CD4-positive, alpha-beta memory T cell (primary cell): ENCODE measurements at regions not wholly inside any gene's neighbourhood (a gene's known extent, or its start where the extent isn't known, plus 50 kb on each side); places are given as distances from the start of the nearest gene placed in this dataset.

Experiments
- CTCF ChIA-PET: fragments of 350-600 bp; sonication (Branson Sonifier 250); formaldehyde crosslinking; loops from one replicate; lab custom pipeline; 2021; ENCODE audit warnings: inconsistent platforms; ENCODE audit not compliant: partially characterized antibody; lab: Charles Lee
- POLR2A ChIA-PET: fragments of 350-600 bp; sonication (Branson Sonifier 250); formaldehyde crosslinking; loops from one replicate; lab custom pipeline; 2021; ENCODE audit not compliant: partially characterized antibody; lab: Charles Lee
- DNase-seq, 5 donors: peaks; one replicate each; pipeline versions ENCODE4 v3.0.0 to v3.0.0-alpha.2; 2020 to 2022; ENCODE audit warnings: mixed read lengths in 1 of 5
- H3K27ac ChIP-seq: one replicate; pipeline ENCODE4 v1.7.0; 2013; ENCODE audit warnings: low read depth, low read length
- H3K27me3 ChIP-seq: 2 replicates; pipeline ENCODE4 v1.7.0; 2013; ENCODE audit warnings: mild to moderate bottlenecking, low read length, moderate library complexity; ENCODE audit not compliant: insufficient read depth
- H3K36me3 ChIP-seq: 2 replicates; pipeline ENCODE4 v1.7.0; 2013; ENCODE audit warnings: mild to moderate bottlenecking, low read length, moderate library complexity; ENCODE audit not compliant: insufficient read depth
- H3K4me1 ChIP-seq: 2 replicates; pipeline ENCODE4 v1.7.0; 2013; ENCODE audit warnings: mild to moderate bottlenecking, low read length, moderate library complexity; ENCODE audit not compliant: insufficient read depth
- H3K4me3 ChIP-seq, 2 donors: one replicate each; pipeline ENCODE4 v1.7.0; 2013; ENCODE audit warnings: low read length in 2 of 2, mild to moderate bottlenecking in 1 of 2
- H3K9me3 ChIP-seq, 2 donors: one replicate each; pipeline ENCODE4 v1.7.0; 2013; ENCODE audit warnings: low read length in 2 of 2, control low read depth in 1 of 2; ENCODE audit not compliant: control insufficient read depth in 1 of 2
- H3K27ac Mint-ChIP-seq, 7 donors: one replicate each; pipeline ENCODE4 v1.8.0; 2020 to 2021; ENCODE audit warnings: mixed read lengths in 7 of 7, mild to moderate bottlenecking in 6 of 7, inconsistent platforms in 3 of 7, moderate library complexity in 3 of 7
- H3K27me3 Mint-ChIP-seq, 2 donors: one replicate each; pipeline ENCODE4 v1.8.0; 2020 to 2021; ENCODE audit warnings: mixed read lengths in 2 of 2
- H3K36me3 Mint-ChIP-seq, 2 donors: one replicate each; pipeline ENCODE4 v1.8.0; 2020 to 2021; ENCODE audit warnings: mixed read lengths in 2 of 2, inconsistent platforms in 1 of 2, mild to moderate bottlenecking in 1 of 2
- H3K4me1 Mint-ChIP-seq, 4 donors: one replicate each; pipeline ENCODE4 v1.8.0; 2020 to 2021; ENCODE audit warnings: mixed read lengths in 4 of 4, mild to moderate bottlenecking in 1 of 4
- H3K4me3 Mint-ChIP-seq, 8 donors: one replicate each; pipeline ENCODE4 v1.8.0; 2020 to 2021; ENCODE audit warnings: mixed read lengths in 8 of 8, mild to moderate bottlenecking in 7 of 8, moderate library complexity in 6 of 8, inconsistent platforms in 3 of 8
- H3K9me3 Mint-ChIP-seq, 8 donors: one replicate each; pipeline ENCODE4 v1.8.0; 2020 to 2021; ENCODE audit warnings: mixed read lengths in 8 of 8, mild to moderate bottlenecking in 5 of 8, inconsistent platforms in 3 of 8, moderate library complexity in 1 of 8
- intact Hi-C: fragments of 100-400 bp; cut with micrococcal nuclease; formaldehyde crosslinking; loops from one replicate; pipeline ENCODE4 v1.15.1; 2023

GRCh38 chr12:53849656-53850055 lies 89.0 kb upstream of the HOXC13 start:
- no peak overlapping the region for H3K27ac Mint-ChIP-seq
- no peak for DNase-seq
- CTCF ChIA-PET, result no interaction called here
- H3K36me3 Mint-ChIP-seq, result no peaks in the 10 kb centered on the region
- peaks cover 24 to 42% of the 10 kb centered on the region in 2 donors for H3K27me3 Mint-ChIP-seq
- no peaks in the 10 kb centered on the region for H3K4me1 ChIP-seq
- no peaks in the 10 kb centered on the region for H3K36me3 ChIP-seq
- no peaks in the 10 kb centered on the region for H3K9me3 ChIP-seq
- H3K4me3 Mint-ChIP-seq, result no peak overlapping the region
- no peaks in the 10 kb centered on the region for H3K27me3 ChIP-seq
- intact Hi-C loops, result no loop called here
- H3K4me3 ChIP-seq, result no peak overlapping the region
- H3K27ac ChIP-seq, result no peak overlapping the region
- H3K9me3 Mint-ChIP-seq, result no peaks in the 10 kb centered on the region
- H3K4me1 Mint-ChIP-seq, result no peaks in the 10 kb centered on the region
- POLR2A ChIA-PET, result no interaction called here

GRCh38 chr12:53852061-53852460 lies 86.6 kb upstream of the HOXC13 start:
- H3K36me3 ChIP-seq, result no peaks in the 10 kb centered on the region
- POLR2A ChIA-PET, result no interaction called here
- Mint-ChIP-seq H3K27ac (no peak overlapping the region), H3K9me3 (no peaks in the 10 kb centered on the region), H3K36me3 (no peaks in the 10 kb centered on the region), H3K27me3 (peaks cover 19 to 38% of the 10 kb centered on the region in 2 donors), H3K4me3 (no peak overlapping the region), H3K4me1 (no peaks in the 10 kb centered on the region)
- intact Hi-C loops, result no loop called here
- DNase-seq, result no peak
- H3K27me3 ChIP-seq, result no peaks in the 10 kb centered on the region
- no peaks in the 10 kb centered on the region for H3K9me3 ChIP-seq
- H3K27ac ChIP-seq, result no peak overlapping the region
- no peaks in the 10 kb centered on the region for H3K4me1 ChIP-seq
- H3K4me3 ChIP-seq, result no peak overlapping the region
- CTCF ChIA-PET, result no interaction called here

GRCh38 chr12:53852992-53853391 lies 85.6 kb upstream of the HOXC13 start:
- Mint-ChIP-seq H3K27me3 (peaks cover 16 to 34% of the 10 kb centered on the region in 2 donors), H3K4me3 (no peak overlapping the region), H3K4me1 (no peaks in the 10 kb centered on the region), H3K36me3 (no peaks in the 10 kb centered on the region), H3K9me3 (no peaks in the 10 kb centered on the region), H3K27ac (no peak overlapping the region)
- Histone ChIP-seq H3K4me3 (no peak overlapping the region), H3K9me3 (no peaks in the 10 kb centered on the region), H3K36me3 (no peaks in the 10 kb centered on the region), H3K27me3 (no peaks in the 10 kb centered on the region), H3K4me1 (no peaks in the 10 kb centered on the region), H3K27ac (no peak overlapping the region)
- no peak for DNase-seq
- POLR2A ChIA-PET, result no interaction called here
- CTCF ChIA-PET, result interaction anchor here (0.6 kb wide), 1 partner anchor 90 kb away, joined by 3 read pairs; no protein-coding TSS in a partner anchor
- intact Hi-C loops, result no loop called here

- Histone ChIP-seq H3K27ac (no peak overlapping the region), H3K36me3 (no peaks in the 10 kb centered on the region), H3K4me1 (no peaks in the 10 kb centered on the region), H3K27me3 (no peaks in the 10 kb centered on the region), H3K4me3 (no peak overlapping the region), H3K9me3 (no peaks in the 10 kb centered on the region)
- ChIA-PET CTCF (no interaction called here), POLR2A (no interaction called here)
- intact Hi-C loops, result no loop called here
- no peak overlapping the region for H3K27ac Mint-ChIP-seq
- no peaks in the 10 kb centered on the region for H3K4me1 Mint-ChIP-seq
- H3K9me3 Mint-ChIP-seq, result no peaks in the 10 kb centered on the region
- H3K4me3 Mint-ChIP-seq, result no peak overlapping the region
- H3K36me3 Mint-ChIP-seq, result no peaks in the 10 kb centered on the region
- H3K27me3 Mint-ChIP-seq, result peaks cover 11 to 26% of the 10 kb centered on the region in 2 donors
- no peak for DNase-seq
These were observed 83.8 kb upstream of the HOXC13 start for GRCh38 chr12:53854701-53855316.

GRCh38 chr12:53856132-53856531 lies 82.5 kb upstream of the HOXC13 start:
- CTCF ChIA-PET, result no interaction called here
- Histone ChIP-seq H3K27ac (no peak overlapping the region), H3K9me3 (no peaks in the 10 kb centered on the region), H3K4me1 (no peaks in the 10 kb centered on the region), H3K27me3 (peaks cover under 1% of the 10 kb centered on the region), H3K36me3 (no peaks in the 10 kb centered on the region), H3K4me3 (no peak overlapping the region)
- Mint-ChIP-seq H3K36me3 (no peaks in the 10 kb centered on the region), H3K9me3 (no peaks in the 10 kb centered on the region), H3K4me3 (no peak overlapping the region), H3K27me3 (peaks cover 11 to 29% of the 10 kb centered on the region in 2 donors), H3K4me1 (no peaks in the 10 kb centered on the region), H3K27ac (no peak overlapping the region)
- intact Hi-C loops, result no loop called here
- POLR2A ChIA-PET, result no interaction called here
- DNase-seq, result no peak

GRCh38 chr12:53857666-53858065 lies 81.0 kb upstream of the HOXC13 start:
- Mint-ChIP-seq H3K27ac (no peak overlapping the region), H3K9me3 (no peaks in the 10 kb centered on the region), H3K4me1 (no peaks in the 10 kb centered on the region), H3K4me3 (no peak overlapping the region), H3K36me3 (no peaks in the 10 kb centered on the region), H3K27me3 (peaks cover 9 to 34% of the 10 kb centered on the region in 2 donors)
- Histone ChIP-seq H3K36me3 (no peaks in the 10 kb centered on the region), H3K9me3 (no peaks in the 10 kb centered on the region), H3K4me3 (no peak overlapping the region), H3K27ac (no peak overlapping the region), H3K27me3 (peaks cover 5% of the 10 kb centered on the region), H3K4me1 (no peaks in the 10 kb centered on the region)
- CTCF ChIA-PET, result no interaction called here
- DNase-seq, result no peak
- POLR2A ChIA-PET, result no interaction called here
- intact Hi-C loops, result no loop called here

- Histone ChIP-seq H3K4me1 (no peaks in the 10 kb centered on the region), H3K4me3 (no peak overlapping the region), H3K27me3 (peaks cover 5% of the 10 kb centered on the region), H3K36me3 (no peaks in the 10 kb centered on the region), H3K27ac (no peak overlapping the region), H3K9me3 (no peaks in the 10 kb centered on the region)
- no peaks in the 10 kb centered on the region for H3K36me3 Mint-ChIP-seq
- no peak for DNase-seq
- no peak overlapping the region for H3K4me3 Mint-ChIP-seq
- H3K27me3 Mint-ChIP-seq, result peaks cover 5 to 24% of the 10 kb centered on the region in 2 donors
- CTCF ChIA-PET, result no interaction called here
- no peaks in the 10 kb centered on the region for H3K9me3 Mint-ChIP-seq
- H3K27ac Mint-ChIP-seq, result no peak overlapping the region
- POLR2A ChIA-PET, result no interaction called here
- intact Hi-C loops, result no loop called here
- H3K4me1 Mint-ChIP-seq, result no peaks in the 10 kb centered on the region
These were observed 77.9 kb upstream of the HOXC13 start for GRCh38 chr12:53860426-53861345.
